DMS79 (cell line): ENCODE measurements at regions not wholly inside any gene's neighbourhood (a gene's known extent, or its start where the extent isn't known, plus 50 kb on each side); places are given as distances from the start of the nearest gene placed in this dataset.

Source experiments
- DNase-seq: peaks from one replicate; lab custom pipeline; 2025; lab: John Stamatoyannopoulos, UW

DNA sequence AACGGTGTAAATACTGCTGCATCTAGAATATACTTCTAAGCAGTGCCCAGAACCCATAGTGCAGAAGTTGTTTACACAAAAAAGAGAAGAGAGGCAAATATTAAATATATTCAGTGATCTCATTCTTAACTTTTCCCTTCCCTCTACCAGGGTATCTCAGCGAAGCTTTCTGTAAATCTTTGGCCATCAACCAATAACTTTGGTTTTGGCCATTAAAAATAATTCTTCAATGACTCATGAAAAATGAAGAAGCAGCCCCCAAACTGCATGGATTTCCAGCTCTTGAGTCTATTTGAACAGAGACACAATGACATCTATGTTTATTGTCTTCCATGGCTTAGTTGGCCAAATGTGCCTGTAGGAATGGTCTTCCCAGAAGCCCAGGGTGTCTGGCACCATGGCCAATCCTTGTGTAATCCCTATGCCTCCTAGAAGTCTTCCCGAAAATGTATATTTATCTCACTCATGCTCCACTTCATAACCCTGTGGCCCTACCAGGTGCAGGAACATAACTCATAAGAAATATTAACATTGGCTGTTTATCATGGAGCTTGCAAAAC lies 646.6 kb downstream of the TOX3 start:
- no peak for DNase-seq

DNA sequence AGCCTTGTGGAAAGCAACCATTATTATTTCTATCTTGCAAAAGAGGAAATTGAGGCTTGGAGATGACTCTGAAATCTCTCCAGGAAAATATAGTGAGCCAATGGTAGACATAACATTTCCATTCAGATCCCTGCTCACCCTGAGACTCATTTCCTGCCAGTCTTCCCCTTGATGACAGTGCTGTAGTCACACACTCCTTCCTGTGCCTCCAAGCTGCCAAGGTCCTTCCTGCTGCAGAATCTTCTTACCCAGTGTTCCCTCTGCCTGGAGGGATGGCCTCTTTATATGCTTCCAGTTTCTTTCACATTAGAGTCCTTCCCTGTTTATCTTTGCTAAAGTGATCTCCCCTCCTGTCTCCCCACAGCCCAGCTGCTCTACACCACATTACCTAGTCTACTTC lies 648.1 kb downstream of the TOX3 start:
- no peak for DNase-seq

DNA sequence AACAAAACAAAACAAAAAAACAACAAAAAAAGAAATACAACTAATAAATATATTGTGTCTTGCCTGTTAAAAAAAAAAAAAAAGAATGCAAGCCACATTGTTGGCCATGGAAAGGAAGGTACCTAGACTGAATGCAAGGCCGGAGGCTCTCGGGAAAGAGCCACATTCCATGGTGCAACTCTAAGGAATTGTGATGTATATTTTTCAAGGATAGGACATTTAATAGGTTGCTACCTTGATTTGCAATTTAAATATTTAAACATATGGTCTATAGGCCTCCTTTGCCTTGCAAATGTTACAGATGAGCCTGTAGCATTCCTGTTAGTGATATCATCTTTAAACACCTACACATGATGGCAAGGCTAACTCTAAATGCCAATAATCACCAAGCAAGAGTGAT lies 650.9 kb downstream of the TOX3 start:
- no peak for DNase-seq

DNA sequence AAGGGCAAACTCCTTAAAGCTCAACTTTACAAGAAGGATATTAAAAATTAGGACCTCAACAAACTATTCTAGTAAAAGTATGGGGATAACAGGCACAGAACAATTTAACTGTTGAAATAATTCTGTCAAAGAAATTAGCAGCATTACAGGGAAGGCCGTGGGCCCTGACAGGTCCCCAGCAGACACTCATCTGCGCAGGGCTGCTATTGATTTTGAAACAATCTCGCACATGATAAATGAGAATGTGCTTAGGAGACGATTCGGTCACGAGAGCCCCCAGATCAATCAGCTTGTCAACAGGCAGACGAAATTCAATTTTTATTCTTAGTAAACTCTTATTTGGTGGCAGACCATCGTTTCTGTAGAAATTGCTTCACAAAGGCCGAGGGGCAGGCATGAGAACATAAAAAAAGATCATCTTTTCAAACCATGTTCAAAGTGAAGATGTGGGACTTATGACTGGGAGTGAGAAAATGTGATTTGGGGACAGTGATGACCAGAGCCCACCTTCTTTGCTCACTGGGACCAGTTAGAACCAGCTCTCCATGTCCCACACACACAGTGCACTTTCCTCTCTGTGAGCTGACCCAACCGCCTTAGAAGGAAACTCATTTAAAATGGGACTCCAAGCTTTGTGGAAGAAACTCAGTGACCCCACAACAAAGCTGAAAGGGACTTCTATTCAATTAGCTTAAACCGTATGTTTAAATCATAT lies 654.5 kb downstream of the TOX3 start:
- no peak for DNase-seq

DNA sequence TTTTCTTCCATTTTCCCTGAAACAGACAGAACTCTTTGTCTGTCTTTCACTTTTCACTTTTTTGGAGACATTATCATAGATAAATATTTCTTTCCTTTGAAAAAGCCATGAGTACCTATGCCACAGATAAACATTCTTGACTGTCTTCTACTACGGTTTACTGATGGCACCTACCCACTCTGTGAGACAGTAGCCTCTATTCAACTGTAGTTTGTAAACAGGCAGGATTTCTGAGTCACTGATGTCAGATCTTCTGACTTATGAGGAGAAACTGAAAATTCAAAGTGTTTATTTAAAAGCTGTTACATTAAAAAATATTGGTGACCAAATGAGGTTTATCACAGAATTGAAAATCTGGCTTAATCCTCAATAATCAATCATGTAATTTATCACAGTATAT lies 658.4 kb downstream of the TOX3 start:
- no peak for DNase-seq

DNA sequence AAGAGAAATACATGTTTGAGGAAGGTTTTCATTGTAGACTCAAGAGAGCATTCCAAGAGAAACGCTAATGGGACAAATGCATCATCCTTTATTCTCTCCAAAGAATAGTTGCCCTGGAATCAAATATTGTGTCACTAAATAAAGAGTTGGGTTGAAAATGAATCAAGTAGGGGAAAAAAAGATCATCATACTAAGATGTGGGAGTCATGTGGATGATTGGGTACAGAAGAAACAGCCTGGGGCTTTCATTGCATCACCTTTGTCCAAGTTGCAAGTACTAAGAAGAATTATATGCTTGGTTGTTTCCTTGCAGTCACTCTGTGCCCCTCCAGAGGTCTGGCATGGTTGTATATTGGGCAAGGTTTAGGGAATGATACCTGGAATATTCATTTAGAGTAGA lies 658.9 kb downstream of the TOX3 start:
- no peak for DNase-seq

DNA sequence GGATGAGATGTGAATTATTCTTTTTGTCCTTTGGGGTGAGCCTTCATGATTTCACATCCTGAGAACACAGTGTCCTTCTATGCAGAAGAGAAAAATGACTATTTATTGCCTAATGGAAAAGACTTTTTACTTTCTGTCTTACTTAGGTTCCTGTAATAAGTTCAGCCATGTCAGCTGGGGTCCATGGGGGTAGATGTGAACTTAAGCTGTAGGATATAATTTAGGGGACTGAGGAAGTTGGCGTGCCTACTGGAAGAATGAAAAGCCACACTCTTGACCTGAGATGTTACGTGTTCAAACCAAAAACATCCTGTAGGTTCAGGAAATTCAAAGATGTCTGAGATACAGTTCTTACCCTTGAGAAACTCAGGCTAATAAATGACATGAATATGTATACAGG lies 660.5 kb downstream of the TOX3 start:
- no peak for DNase-seq

DNA sequence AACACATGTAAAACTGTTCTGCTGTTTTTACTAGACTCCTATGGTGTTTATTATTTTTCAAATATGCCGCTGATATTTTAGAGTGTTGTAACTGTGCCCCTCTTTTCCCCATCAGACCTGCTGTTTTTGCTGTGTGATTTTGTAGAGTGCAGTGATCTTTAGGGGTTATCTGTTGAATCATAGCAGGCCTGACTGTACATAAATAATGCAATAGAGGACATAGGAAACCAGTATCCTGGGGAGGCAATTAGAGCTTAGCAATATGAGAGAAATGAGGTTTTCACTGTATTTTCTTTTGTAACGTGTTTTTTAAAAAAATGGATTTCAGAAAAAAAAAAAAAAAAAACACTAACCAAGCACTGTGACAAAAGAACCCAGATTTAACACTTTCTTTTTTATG lies 662.2 kb downstream of the TOX3 start:
- no peak for DNase-seq

DNA sequence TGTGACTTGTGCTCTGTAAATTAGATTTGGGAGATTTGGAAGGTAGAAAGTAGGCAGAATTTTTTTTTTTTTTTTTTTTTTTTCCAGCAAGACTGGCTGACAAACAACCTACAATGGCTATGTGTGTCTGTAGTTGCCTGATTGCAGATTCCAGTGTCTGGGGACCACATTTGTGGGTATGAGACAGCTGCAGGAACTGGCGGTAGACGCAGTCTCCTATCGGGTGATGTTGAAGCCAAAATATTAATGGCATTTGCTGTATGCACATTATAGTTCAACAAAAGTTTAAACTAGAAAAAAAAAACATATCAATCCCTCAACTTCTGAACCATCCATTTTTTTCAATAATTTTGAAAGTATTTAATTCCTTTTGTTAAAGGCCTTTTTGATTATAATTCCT lies 665.2 kb downstream of the TOX3 start:
- DNase-seq: no peak

DNA sequence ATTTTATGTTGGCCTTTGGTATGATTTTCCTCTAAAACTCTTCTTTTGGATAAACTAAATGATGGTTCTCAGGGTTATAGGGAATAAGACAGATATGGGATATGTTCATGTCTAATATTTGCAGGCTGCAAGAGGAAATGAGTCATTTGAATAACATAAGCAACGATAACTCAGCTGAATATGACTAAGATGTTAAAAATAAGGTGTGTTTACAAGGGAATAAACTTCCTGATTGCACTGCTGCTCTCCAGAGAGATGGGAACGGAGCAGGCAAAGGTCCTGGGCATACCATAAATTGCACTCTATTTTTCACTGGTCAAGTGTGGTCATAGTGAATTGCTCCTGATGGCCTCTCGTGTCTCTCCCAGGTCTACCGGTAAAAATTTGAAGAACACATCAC lies 666.2 kb downstream of the TOX3 start:
- no peak for DNase-seq

DNA sequence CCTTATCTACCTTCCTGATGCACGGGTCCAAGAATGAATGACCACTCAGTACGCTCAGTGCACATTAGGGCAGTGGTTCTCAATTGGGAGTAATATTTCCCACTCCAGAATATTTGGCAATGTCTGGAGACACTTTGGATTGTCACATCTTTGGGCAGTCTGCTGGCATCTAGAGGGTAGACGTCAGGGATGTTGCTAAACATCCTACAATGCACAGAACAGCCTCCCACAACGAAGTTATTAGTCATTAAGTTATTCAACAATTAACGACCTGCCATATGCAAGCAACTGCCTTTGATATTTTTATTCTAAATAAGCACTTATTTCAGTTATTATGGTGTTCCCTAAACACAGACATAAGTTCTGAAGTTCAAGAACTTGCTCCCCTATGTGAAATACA lies 669.3 kb downstream of the TOX3 start:
- no peak for DNase-seq

DNA sequence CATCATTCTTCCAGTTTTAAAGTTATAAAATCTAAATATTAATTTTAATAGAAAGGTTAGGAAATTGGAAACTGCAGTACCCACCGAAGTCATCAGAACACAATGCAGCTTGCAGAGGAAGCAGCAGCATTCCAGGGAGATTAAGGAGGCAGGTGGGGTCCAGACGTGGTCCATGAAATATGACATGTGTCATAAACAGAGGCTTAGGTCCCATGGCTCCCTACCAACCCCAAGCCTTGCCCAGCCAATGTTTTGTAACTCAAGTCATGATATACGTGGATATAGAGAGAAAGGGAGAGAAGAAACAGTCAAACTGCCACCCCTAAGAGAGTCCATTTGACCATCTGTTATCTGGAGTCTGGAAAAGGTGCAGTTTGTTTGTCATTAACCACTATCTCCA lies 670.0 kb downstream of the TOX3 start:
- no peak for DNase-seq

DNA sequence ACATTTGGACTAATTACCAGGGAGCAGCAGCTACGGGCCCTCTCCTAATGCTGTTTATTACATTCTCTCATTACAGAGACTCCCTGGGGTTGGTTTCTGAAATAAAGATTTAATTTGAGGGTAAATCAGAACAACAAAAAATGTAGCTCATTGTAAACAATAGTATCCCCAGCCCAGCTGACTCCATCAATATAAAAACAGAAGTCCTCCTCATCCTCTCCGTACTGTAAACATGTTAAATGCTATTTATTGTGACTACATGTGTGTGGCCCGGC lies 670.4 kb downstream of the TOX3 start:
- no peak for DNase-seq

DNA sequence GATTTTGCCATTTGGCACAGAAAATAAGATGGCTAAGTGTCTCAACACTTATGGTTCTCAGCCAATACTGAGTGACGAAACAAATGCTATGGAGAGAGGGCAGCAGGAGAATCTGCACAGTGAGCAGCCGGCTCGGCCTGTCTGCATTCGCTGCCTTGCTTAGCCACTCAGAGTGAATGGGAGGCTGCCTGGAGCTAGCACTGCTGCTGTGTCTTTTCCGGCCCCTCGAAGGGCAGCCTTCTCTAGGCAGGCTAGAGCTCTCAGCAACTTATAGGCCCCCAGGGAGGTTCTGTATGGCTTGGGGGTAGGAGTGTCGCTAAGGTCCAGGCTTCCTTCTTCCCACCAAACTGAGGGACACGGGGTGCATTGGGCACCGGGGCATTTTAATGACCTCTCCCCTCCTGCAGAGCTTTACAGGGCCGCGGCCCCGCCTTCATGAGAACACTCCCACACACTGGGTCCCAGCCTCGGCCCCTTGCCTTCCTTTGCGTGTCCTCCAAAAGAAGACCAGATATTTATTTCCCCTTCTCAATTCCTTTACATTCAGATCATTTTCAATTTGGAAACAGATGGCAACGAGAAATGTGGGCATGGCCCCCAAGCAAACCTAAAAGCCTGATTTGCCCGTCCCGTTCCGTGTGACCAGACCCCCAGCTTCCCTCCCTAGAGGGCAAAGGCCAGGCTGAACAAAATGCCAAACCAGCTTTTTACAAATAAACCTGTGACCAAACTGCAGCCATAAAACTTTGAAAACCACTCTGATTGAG lies 670.9 kb downstream of the TOX3 start:
- no peak for DNase-seq

DNA sequence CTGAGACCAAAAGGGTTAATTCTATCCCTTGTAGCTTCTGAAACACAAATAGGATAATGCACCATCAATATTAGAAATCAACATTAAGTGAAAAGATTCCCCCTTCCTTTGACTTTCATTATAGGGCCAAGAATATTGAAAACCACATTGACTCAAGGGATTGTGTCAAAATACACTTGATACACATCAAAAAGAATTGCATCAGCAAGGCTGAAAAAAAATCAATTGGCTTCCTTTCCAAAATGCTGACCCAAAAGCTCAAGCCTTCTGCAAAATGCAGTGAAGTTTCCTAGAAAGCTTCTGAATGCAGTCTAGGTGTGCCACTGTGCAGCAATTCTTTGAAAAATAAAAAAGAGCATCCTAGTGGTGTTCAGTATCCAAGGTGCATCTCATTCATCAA lies 674.4 kb downstream of the TOX3 start:
- no peak for DNase-seq

DNA sequence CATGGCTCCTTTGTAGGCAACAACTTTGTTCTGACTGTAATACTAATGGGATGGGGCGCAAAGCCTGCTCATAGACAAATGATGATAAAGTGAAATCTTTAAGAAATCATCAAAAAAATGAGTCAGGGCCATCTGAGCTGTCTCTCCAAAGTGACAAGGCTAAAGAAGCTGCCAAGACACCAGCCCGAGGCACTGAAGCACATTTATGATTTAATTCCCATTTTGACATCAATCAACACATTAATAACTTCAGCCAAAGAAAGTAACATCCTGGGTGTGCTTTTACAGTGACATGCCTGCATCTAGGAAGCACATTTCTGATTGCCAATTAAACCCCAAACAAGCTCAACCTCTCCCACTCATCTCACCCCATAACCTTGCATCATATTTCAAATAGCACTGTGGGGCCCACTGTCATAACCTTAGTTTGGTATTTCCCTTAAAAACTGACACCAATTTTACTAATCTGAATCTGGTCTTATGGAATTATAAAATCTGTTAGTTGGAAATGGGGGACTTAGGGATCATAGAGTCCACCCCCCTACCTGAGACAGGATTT lies 676.6 kb downstream of the TOX3 start:
- DNase-seq: no peak

DNA sequence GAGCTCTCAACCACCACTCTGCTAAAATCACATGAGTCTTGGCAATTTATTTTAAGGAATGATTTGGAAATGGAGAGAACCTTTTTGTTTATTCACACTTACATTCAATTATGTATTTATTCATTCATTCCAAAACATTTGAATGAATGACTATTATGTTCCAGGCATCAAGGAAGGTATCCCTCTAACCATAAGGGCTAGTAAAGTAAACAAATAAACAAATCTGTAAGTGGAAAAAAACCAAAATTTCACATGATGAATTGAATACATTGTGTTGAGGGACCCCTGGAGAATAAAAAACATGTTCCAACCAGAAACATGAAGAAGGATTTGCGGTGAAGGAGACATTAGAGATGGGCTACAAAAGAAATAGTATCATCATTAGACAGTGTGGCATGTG lies 677.8 kb downstream of the TOX3 start:
- DNase-seq: no peak

DNA sequence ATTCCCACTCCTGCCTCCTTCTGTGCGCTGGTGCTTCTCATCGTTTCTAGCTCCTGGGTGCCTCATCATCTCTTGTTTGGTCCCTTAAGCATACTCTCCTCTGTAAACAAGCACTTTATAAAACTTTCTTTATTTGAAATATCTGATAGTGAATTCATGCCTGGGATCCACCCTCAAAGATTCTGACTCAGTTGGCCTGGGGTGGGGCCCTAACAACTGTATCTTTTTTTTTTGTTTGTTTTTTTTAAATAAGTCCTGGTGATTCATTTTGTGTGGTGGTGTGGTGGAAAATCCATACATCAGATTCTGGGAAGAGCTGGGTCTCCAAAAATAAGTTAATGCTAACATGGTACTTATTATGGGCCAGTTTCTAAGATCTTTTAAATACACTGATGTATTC lies 678.3 kb downstream of the TOX3 start:
- DNase-seq: no peak

DNA sequence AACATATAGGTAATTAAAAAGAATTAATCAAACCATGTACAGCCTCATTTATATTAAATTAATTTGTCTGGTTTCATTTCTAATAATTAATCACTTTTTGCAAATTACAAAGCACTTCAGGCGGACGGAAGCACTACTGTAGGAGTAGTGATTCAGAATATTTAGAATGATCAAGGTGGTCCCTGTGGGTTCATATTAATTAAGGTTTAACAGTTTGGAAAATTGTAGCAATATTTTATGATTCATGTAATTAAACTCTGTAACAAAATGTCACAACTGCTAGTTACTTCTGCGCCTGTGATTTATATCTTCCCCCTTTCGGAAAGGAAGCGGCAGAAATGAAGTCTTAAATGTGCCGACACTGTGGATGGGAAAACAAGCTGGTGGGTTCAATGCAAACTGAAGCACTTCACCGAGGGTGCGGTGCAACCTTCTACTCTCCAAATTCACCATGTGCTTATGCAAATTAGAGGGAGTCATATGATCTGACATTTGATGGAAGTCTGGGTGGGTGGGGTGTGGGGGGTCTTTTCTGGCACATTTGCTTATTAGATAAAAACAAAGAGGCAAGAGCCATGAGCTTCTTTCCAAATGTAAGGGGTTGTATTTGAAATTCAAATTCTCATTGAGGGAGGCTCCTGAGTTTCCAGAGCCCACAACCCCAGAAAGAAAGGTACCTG lies 679.4 kb downstream of the TOX3 start:
- DNase-seq: no peak

DNA sequence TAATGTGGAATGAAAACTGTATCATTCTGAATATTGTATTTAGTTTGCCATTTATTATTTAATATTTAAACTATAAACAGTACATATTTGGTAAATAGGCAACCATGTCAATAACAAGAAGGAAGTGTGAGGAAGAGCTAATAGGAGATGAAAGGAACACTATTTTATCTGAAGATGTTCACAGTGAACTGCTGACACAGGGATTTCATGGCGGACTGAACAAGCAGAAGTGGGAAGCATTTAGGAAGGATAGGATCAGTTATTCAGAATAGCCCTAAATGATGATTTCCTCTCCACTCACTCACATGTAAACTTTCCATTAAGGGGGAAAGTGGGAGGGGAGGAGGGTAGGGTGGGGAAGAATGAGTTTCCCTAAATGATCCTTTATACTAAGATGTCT lies 682.4 kb downstream of the TOX3 start:
- DNase-seq: no peak

DNA sequence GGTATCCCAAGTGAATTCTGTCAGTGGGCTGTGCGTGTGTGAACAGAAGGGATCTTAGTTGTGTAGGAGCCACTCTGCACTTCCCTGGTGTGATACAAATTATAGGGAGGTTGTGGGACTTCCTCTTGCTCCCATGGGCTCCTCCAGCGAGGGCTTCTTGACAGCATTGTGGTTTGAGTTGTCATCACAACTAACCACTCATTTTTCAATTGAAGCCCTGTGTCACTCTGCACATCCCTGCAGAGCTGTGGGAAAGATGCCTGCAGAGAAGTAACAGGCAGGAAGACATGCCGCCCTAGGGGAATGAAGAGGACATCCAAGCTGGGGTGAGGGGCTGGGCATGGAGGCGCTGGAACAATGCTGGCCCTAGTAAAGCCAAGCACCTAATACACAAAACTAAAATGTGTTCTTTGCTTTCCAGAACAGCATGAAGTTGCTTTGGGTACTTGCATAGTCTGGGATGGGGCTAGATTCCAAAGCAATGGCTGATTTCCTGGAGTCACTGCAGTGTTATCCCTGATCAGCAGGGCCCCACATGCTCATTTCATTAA lies 692.5 kb downstream of the TOX3 start:
- no peak for DNase-seq

DNA sequence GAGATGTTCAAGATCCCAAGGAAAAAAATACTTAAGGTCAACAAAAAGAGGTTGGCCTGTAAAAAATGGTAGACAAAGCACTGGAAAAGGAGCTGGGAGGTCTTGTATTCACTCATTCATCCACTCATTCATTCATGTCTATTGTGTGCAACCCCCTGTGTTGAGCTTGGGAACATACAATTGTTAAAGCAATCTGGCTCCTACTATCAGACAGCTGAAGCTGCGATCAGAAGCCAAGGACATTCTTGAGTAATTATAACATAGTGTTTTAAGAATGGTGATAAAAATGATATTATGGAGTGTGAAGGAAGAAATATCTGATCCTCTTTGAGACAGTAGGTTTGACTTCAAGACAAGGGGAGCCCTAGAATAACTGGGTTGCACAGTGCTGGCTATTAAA lies 693.4 kb downstream of the TOX3 start:
- DNase-seq: no peak

DNA sequence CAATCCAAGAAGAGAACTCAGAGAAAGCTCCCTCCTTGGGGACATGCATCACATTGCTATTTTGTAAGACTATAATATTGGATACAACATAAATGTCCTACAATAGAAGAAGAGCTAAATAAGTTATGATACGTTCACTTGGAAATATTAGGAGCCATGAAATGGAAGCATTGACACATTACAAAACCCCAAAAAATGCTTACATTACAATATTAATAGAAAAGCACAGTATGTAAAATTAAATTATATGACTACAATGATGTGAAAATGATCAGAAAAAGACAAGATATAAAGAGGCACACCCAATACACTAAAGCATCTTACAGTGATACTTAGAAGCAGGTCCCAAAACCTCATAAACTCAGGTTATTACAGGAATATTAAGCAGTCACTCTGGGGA lies 694.1 kb downstream of the TOX3 start:
- no peak for DNase-seq
